ENCODE measurements at regions not wholly inside any gene's neighbourhood (a gene's known extent, or its start where the extent isn't known, plus 50 kb on each side); places are given as distances from the start of the nearest gene placed in this dataset.

GRCh38 chr3:188010478-188010877 is 143.5 kb upstream of the LPP start:
- H3F3A ChIP-seq (ENCODE audit: control insufficient read depth, insufficient read depth) = no peaks in the 10 kb centered on the region
- no peaks in the 10 kb centered on the region for H3K9me3 ChIP-seq (ENCODE audit: control insufficient read depth, insufficient read depth, low read length)
- no peaks in the 10 kb centered on the region for H4K20me1 ChIP-seq (ENCODE audit: control insufficient read depth, insufficient read depth, low read depth, low read length)
- no peak overlapping the region for H3K4me2 ChIP-seq (ENCODE audit: low read length)
- peaks cover 12% of the 10 kb centered on the region for H3K4me1 ChIP-seq (ENCODE audit: control insufficient read depth, low read length)
- TF ChIP-seq EZH2phosphoT487 (IDR thresholded peaks at IDR 0.05; ENCODE audit: borderline replicate concordance, low read length) = no peak
- TF ChIP-seq, protein P1, sequence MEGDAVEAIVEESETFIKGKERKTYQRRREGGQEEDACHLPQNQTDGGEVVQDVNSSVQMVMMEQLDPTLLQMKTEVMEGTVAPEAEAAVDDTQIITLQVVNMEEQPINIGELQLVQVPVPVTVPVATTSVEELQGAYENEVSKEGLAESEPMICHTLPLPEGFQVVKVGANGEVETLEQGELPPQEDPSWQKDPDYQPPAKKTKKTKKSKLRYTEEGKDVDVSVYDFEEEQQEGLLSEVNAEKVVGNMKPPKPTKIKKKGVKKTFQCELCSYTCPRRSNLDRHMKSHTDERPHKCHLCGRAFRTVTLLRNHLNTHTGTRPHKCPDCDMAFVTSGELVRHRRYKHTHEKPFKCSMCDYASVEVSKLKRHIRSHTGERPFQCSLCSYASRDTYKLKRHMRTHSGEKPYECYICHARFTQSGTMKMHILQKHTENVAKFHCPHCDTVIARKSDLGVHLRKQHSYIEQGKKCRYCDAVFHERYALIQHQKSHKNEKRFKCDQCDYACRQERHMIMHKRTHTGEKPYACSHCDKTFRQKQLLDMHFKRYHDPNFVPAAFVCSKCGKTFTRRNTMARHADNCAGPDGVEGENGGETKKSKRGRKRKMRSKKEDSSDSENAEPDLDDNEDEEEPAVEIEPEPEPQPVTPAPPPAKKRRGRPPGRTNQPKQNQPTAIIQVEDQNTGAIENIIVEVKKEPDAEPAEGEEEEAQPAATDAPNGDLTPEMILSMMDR (IDR thresholded peaks at IDR 0.05; ENCODE audit: low read depth, low read length, poor library complexity, severe bottlenecking) = no peak
- no peaks in the 10 kb centered on the region for H3K36me3 ChIP-seq (ENCODE audit: control insufficient read depth, low read length)
- H3K27ac ChIP-seq (ENCODE audit: low read depth, low read length) = no peak overlapping the region
- no peak overlapping the region for H3K4me3 ChIP-seq (ENCODE audit: low read length)
- no peaks in the 10 kb centered on the region for H3K79me2 ChIP-seq (ENCODE audit: control insufficient read depth, low read length)
- no peaks in the 10 kb centered on the region for H3K9me2 ChIP-seq (replicated peaks; ENCODE audit: control insufficient read depth, low read length)
- H3K27me3 ChIP-seq (ENCODE audit: control insufficient read depth, low read length) = no peaks in the 10 kb centered on the region

GRCh38 chr3:188019727-188020126 is 134.2 kb upstream of the LPP start:
- Histone ChIP-seq H3K9me2 (replicated peaks; ENCODE audit: control insufficient read depth, low read length) (no peaks in the 10 kb centered on the region), H3K4me3 (ENCODE audit: low read length) (no peak overlapping the region), H4K20me1 (ENCODE audit: control insufficient read depth, insufficient read depth, low read depth, low read length) (no peaks in the 10 kb centered on the region), H3K27ac (ENCODE audit: low read depth, low read length) (no peak overlapping the region), H3F3A (ENCODE audit: control insufficient read depth, insufficient read depth) (no peaks in the 10 kb centered on the region), H3K9me3 (ENCODE audit: control insufficient read depth, insufficient read depth, low read length) (no peaks in the 10 kb centered on the region; the same call in 1 of the 2 replicates), H3K4me2 (ENCODE audit: low read length) (no peak overlapping the region), H3K36me3 (ENCODE audit: control insufficient read depth, low read length) (no peaks in the 10 kb centered on the region), H3K27me3 (ENCODE audit: control insufficient read depth, low read length) (no peaks in the 10 kb centered on the region), H3K79me2 (ENCODE audit: control insufficient read depth, low read length) (no peaks in the 10 kb centered on the region), H3K4me1 (ENCODE audit: control insufficient read depth, low read length) (no peaks in the 10 kb centered on the region)
- TF ChIP-seq, protein P1 (IDR thresholded peaks at IDR 0.05; ENCODE audit: low read depth, low read length, poor library complexity, severe bottlenecking) = no peak
- no peak for TF ChIP-seq EZH2phosphoT487 (IDR thresholded peaks at IDR 0.05; ENCODE audit: borderline replicate concordance, low read length)

GRCh38 chr3:188021041-188021440 is 132.9 kb upstream of the LPP start:
- no peak overlapping the region for H3K4me3 ChIP-seq (ENCODE audit: low read length)
- no peaks in the 10 kb centered on the region for H3F3A ChIP-seq (ENCODE audit: control insufficient read depth, insufficient read depth)
- no peaks in the 10 kb centered on the region; the same call in 1 of the 2 replicates for H3K9me3 ChIP-seq (ENCODE audit: control insufficient read depth, insufficient read depth, low read length)
- H3K36me3 ChIP-seq (ENCODE audit: control insufficient read depth, low read length) = no peaks in the 10 kb centered on the region
- no peaks in the 10 kb centered on the region for H3K79me2 ChIP-seq (ENCODE audit: control insufficient read depth, low read length)
- H4K20me1 ChIP-seq (ENCODE audit: control insufficient read depth, insufficient read depth, low read depth, low read length) = no peaks in the 10 kb centered on the region
- no peak overlapping the region for H3K4me2 ChIP-seq (ENCODE audit: low read length)
- no peak overlapping the region for H3K27ac ChIP-seq (ENCODE audit: low read depth, low read length)
- H3K27me3 ChIP-seq (ENCODE audit: control insufficient read depth, low read length) = no peaks in the 10 kb centered on the region
- no peaks in the 10 kb centered on the region for H3K9me2 ChIP-seq (replicated peaks; ENCODE audit: control insufficient read depth, low read length)
- H3K4me1 ChIP-seq (ENCODE audit: control insufficient read depth, low read length) = peaks cover 3% of the 10 kb centered on the region
- TF ChIP-seq, protein P1 (IDR thresholded peaks at IDR 0.05; ENCODE audit: low read depth, low read length, poor library complexity, severe bottlenecking) = no peak
- TF ChIP-seq EZH2phosphoT487 (IDR thresholded peaks at IDR 0.05; ENCODE audit: borderline replicate concordance, low read length) = no peak
